ENCODE measurements at regions not wholly inside any gene's neighbourhood (a gene's known extent, or its start where the extent isn't known, plus 50 kb on each side); places are given as distances from the start of the nearest gene placed in this dataset.

DNA sequence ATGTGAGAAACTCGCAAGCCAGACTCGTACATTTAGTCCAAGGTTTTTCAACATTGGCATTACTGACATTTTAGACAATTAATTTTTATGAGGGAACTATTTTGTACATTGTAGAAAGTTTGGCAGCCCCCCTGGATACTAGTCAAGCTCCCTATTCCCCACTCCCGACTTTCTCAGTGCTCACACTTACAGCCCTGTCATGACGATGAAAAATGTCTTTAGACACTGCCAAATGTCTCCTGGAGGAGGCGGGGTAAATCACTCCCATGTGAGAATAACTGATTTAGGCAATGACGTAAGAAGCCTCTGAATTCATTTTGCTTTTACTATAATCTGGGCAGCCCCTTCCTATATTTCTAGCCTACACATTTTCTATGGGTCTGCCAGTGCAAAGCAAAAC lies 535.8 kb upstream of the KLHL1 start:
- TF ChIP-seq GATA1 (IDR thresholded peaks at IDR 0.05; ENCODE audit: low read depth, low read length) (no peak), POLR2A (IDR thresholded peaks at IDR 0.05; ENCODE audit: low read length) (no peak)

Data from erythroblast (primary cell).